ENCODE measurements at regions not wholly inside any gene's neighbourhood (a gene's known extent, or its start where the extent isn't known, plus 50 kb on each side); places are given as distances from the start of the nearest gene placed in this dataset.
A peak's percentile ranks its signal among the peaks of the same experiment; 100 is the strongest.

GRCh38 chr18:6509417-6509816 lies 94.7 kb upstream of the L3MBTL4 start:
- Histone ChIP-seq H3K27me3 (no peaks in the 10 kb centered on the region), H3K4me1 (no peaks in the 10 kb centered on the region), H3K36me3 (no peaks in the 10 kb centered on the region), H3K9me3 (no peaks in the 10 kb centered on the region), H3K4me3 (no peak overlapping the region), H3K27ac (no peak overlapping the region)
- in situ Hi-C loops (cut with MboI; ENCODE audit: low sequenced_read_pairs in 4 of 4) = no loop called here
- TF ChIP-seq POLR2A (IDR thresholded peaks at IDR 0.05) = no peak
- TF ChIP-seq CTCF (IDR thresholded peaks at IDR 0.05 in 4 of 5, conservative IDR thresholded peaks at IDR 0.05 in 1 of 5) = no peak
- intact Hi-C loops (cut with DNase I; ENCODE audit: low total_unique reads) = no loop called here
- ATAC-seq (no peak), DNase-seq (no peak)

- Histone ChIP-seq H3K9me3 (no peaks in the 10 kb centered on the region), H3K27ac (no peak overlapping the region), H3K4me3 (no peak overlapping the region), H3K27me3 (no peaks in the 10 kb centered on the region), H3K4me1 (no peaks in the 10 kb centered on the region), H3K36me3 (no peaks in the 10 kb centered on the region)
- intact Hi-C loops (cut with DNase I; ENCODE audit: low total_unique reads) (no loop called here), in situ Hi-C loops (cut with MboI; ENCODE audit: low sequenced_read_pairs in 4 of 4) (no loop called here)
- TF ChIP-seq CTCF (IDR thresholded peaks at IDR 0.05 in 4 of 5, conservative IDR thresholded peaks at IDR 0.05 in 1 of 5) = no peak
- no peak for ATAC-seq
- no peak for DNase-seq
Measured at GRCh38 chr18:6509832-6510231, 95.1 kb upstream of the L3MBTL4 start.

GRCh38 chr18:6520901-6521300 lies 106.2 kb upstream of the L3MBTL4 start:
- ATAC-seq (no peak), DNase-seq (no peak)
- Histone ChIP-seq H3K27me3 (no peaks in the 10 kb centered on the region), H3K36me3 (no peaks in the 10 kb centered on the region), H3K4me1 (no peaks in the 10 kb centered on the region), H3K4me3 (no peak overlapping the region), H3K27ac (no peak overlapping the region), H3K9me3 (no peaks in the 10 kb centered on the region)
- in situ Hi-C loops (cut with MboI; ENCODE audit: low sequenced_read_pairs in 4 of 4) = no loop called here
- TF ChIP-seq POLR2A (IDR thresholded peaks at IDR 0.05) (no peak), CTCF (IDR thresholded peaks at IDR 0.05 in 4 of 5, conservative IDR thresholded peaks at IDR 0.05 in 1 of 5) (no peak)
- intact Hi-C loops (cut with DNase I; ENCODE audit: low total_unique reads) = no loop called here

- TF ChIP-seq CTCF (IDR thresholded peaks at IDR 0.05 in 4 of 5, conservative IDR thresholded peaks at IDR 0.05 in 1 of 5) (peak in 2 of 5 experiments; percentile 28 to 34), POLR2A (IDR thresholded peaks at IDR 0.05) (no peak)
- in situ Hi-C loops (cut with MboI; ENCODE audit: low sequenced_read_pairs in 4 of 4) (no loop called here), intact Hi-C loops (cut with DNase I; ENCODE audit: low total_unique reads) (no loop called here)
- DNase-seq (no peak), ATAC-seq (no peak)
- no peaks in the 10 kb centered on the region for H3K27me3 ChIP-seq
- H3K27ac ChIP-seq = no peak overlapping the region
- no peaks in the 10 kb centered on the region for H3K9me3 ChIP-seq
- no peak overlapping the region for H3K4me3 ChIP-seq
- no peaks in the 10 kb centered on the region for H3K4me1 ChIP-seq
- H3K36me3 ChIP-seq = no peaks in the 10 kb centered on the region
Measured at GRCh38 chr18:6521803-6522418, 107.2 kb upstream of the L3MBTL4 start.

GRCh38 chr18:6525604-6526003 lies 110.9 kb upstream of the L3MBTL4 start:
- in situ Hi-C loops (cut with MboI; ENCODE audit: low sequenced_read_pairs in 4 of 4) (loop anchor here in 1 of 4 donors (25.0 kb wide), 1 partner anchor 112 kb away; no protein-coding TSS in a partner anchor), intact Hi-C loops (cut with DNase I; ENCODE audit: low total_unique reads) (no loop called here)
- no peaks in the 10 kb centered on the region for H3K36me3 ChIP-seq
- DNase-seq (no peak), ATAC-seq (no peak)
- TF ChIP-seq POLR2A (IDR thresholded peaks at IDR 0.05) (no peak), CTCF (IDR thresholded peaks at IDR 0.05 in 4 of 5, conservative IDR thresholded peaks at IDR 0.05 in 1 of 5) (no peak)
- no peak overlapping the region for H3K27ac ChIP-seq
- H3K4me1 ChIP-seq = no peaks in the 10 kb centered on the region
- H3K9me3 ChIP-seq = no peaks in the 10 kb centered on the region
- no peak overlapping the region for H3K4me3 ChIP-seq
- no peaks in the 10 kb centered on the region for H3K27me3 ChIP-seq

All from gastrocnemius medialis (tissue), 4 donors.